Activated CD4-positive, CD25-positive, alpha-beta regulatory T cell treated with anti-CD3 and anti-CD28 coated beads, Interleukin-2, amount 50 U/mL, for 72 hours (primary cell): ENCODE measurements at regions not wholly inside any gene's neighbourhood (a gene's known extent, or its start where the extent isn't known, plus 50 kb on each side); places are given as distances from the start of the nearest gene placed in this dataset.
"Not testable (repeated sequence)": the region's sequence is repeated elsewhere in the genome, so short reads cannot be mapped to it uniquely, and the experiment has no call there.

Experiments used
- DNase-seq: peaks from one replicate; pipeline ENCODE4 v3.0.0; 2021

DNA sequence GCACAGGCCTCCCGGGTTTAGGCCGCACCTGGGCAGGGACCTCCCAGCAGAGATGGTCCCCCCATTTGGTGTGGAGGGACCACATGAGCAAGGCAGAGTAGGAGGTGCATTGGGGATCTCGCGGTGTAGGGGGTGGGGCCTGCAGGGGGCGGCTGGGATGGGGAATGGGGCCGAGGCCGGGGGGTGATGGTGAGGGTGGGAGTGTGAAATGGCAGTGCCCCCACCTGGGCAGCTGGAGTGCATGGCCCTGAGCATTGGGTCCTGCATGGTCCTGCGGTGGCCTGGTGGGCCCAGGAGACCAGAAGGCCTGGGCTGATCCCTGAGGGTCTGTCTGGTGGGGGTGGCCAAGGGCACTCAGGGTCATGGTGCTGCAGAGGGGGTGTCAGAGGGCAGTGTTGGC lies 111.8 kb downstream of the KIF26A start:
- no peak for DNase-seq

DNA sequence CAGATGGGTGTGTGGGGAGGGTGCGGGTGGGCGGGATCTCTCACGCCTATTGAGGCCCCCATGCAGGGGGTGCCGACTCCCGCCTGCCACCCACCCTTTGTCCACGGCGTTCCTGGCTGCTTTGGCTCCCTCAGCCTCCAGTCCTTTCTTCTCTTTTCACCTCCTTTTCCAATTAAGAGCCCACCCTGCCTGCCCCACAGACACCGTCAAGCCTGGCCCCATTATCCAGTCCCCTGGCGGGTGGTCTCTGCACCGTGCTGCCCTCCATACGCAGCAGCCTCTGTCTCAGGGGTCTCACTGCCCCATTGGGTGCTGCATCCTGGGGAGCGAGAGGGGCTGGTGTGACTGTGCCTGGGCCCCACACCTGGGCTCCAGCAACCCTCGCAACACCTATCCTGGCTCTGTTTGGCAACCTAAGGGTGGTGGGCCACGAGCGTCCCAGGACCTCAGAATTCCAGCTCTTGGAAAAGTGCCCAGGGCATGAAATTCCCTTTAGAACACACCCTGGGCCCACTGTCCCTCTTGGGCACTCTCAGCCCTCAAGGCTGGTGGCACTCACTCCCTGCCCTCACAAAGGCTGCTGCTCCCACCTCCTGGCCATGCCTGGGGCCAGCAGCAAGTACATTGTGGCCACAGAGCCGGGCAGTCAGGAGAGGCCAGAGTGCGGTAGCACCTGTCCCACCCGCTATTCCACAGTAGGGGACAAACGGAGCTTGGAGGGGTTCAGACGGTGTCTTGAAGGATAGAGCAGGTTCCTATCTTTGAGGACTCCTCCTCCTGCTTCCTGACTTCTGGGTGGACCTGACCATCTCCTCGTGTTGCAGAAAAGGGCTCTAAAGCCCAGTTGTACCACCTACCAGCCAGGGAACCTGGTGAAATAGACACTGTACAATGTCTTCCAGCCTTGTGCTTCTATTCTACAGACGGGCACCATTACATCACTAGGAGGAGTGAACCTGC lies 114.1 kb downstream of the KIF26A start:
- no peak for DNase-seq

GRCh38 chr14:104253223-104253822 lies 114.9 kb downstream of the KIF26A start:
- no peak for DNase-seq

DNA sequence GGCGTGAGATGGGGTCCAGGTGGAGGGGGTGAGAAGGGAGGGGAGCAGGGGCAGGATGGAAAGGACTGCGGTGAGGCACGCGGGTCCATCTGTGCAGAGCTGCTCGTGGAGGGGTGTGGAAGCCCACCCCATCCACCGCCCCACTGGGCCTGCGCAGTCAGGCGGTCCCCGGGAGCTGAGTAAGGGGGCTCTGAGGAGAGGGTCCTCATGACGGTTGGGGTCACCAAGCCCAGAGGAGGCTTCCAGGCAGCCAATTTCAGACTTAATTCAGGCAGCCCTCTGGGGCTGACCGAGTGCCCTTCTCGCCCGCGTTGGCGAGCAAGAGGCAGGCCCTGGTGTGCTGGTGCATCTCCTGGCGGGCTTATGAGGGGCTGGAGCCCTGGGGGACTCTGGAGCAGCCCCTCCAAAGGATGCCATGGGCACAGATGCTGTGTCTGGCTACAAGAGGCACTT lies 115.5 kb downstream of the KIF26A start:
- DNase-seq, result no peak

DNA sequence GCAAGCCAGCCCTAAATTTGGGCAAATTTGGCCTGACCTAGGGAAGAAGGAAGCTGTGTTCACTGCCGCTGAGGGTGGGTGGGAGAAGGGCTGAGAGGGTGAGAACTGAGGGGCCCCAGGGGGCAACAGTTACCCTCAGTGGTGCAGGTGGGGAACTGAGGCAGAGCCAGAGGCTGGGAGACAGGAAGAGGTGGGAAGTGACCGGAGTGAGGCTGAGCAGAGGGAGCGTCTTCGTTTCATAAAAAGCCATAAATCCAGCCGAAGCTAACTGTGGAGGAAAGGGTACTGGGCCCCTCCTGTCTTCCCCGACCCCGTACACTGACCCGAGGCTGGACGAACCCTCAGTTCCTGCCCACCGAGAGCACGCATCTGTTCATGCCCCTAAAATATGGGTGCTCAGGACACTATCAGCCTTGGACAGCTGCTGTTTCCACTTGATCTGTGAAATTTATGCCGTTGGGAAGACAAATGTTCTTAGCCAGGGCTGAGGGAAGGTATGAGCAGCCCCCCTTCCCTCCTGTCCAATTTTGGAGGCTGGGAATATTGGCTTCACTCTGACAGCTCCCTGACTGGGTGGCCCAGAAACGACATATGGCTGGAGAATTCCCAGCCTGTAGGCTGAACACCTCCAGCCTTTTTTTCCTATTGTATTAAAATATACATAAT lies 116.5 kb downstream of the KIF26A start:
- DNase-seq, result no peak

DNA sequence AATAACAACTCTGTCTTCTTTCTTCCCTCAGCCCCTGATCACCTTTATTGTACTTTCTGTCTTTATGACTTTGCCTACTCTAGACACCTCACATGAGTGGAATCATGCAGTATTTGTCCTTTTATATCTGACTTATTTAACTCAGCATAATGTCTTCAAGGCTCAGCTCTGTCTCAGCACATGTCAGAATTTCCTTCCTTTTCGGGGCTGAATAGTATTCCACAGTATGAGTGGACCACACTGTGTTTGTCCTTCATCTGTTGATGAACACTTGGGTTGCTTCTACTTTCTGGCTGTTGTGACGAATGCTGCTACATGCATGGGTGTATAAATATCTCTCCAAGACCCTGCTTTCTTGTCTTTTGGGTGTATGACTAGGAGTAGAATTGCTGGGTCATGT lies 117.6 kb downstream of the KIF26A start:
- DNase-seq, result no peak

GRCh38 chr14:104262515-104263514 lies 124.4 kb downstream of the KIF26A start:
- DNase-seq, result no peak

DNA sequence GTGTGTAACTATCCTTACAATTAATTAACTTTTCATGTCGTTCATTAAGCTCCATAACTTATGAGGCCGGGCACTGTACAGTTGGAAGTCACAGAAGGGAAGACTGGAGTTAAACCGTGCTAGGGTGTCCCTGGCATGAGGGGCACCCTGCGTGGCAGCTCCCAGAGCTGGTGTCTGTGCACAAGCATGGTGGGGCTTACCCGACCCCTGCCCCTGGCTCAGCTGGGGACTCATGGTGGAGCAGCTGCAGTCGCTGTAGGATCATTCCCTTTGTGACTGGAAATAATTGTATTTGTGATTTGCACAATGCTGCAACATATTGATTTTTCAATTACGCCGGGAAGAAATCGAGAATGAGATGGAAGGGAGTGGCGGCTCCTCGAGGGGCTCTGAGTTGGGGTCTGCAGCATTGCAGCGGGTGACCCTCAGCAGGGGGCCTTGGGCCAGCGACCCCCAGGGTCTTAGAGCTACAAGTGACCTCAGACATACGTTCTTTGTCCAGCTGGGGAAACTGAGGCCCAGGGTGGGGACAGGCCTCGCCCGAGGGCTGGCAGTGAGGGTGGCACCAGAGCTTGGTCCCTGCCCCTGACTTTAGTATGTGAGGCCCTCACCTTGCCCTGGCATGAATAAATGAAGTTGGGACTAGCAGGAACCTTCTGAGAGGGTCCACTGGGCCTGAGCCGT lies 125.4 kb downstream of the KIF26A start:
- no peak for DNase-seq

- DNase-seq, result no peak
These were observed 126.3 kb downstream of the KIF26A start for GRCh38 chr14:104264495-104265265.

DNA sequence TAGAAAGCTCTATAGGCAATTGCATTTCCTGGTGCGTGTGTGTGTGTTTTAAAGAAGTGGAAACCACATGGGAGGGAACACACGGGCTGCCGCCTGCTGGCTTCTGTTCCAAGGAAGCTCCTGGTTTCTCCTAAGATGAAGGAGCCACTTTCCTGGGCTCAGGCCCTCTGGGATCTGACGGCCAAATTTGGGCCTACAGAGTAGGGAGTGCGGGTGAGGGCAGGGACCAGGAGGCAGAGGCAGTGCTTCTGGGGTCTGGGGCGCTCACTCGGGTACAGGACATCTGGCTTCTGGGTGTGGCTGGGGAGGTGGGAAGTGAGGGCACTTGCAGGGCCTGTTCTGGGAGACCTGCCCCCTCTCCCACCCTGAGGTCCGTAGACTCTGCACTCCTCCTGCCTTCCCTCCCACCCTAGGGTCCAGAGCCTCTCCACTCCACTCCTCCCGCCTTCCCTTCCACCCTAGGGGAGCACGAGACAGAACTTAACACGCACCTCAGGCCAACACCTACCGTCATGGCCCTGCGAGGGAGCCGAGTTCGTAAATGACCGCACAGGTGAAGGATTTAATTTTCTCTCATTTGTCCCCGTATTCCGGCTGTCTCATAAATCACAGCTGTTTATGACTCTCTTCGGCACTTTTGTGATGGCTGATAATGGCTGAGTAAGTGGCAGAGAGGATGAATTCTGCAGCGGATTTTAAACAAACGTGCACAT lies 127.7 kb downstream of the KIF26A start:
- no peak for DNase-seq

DNA sequence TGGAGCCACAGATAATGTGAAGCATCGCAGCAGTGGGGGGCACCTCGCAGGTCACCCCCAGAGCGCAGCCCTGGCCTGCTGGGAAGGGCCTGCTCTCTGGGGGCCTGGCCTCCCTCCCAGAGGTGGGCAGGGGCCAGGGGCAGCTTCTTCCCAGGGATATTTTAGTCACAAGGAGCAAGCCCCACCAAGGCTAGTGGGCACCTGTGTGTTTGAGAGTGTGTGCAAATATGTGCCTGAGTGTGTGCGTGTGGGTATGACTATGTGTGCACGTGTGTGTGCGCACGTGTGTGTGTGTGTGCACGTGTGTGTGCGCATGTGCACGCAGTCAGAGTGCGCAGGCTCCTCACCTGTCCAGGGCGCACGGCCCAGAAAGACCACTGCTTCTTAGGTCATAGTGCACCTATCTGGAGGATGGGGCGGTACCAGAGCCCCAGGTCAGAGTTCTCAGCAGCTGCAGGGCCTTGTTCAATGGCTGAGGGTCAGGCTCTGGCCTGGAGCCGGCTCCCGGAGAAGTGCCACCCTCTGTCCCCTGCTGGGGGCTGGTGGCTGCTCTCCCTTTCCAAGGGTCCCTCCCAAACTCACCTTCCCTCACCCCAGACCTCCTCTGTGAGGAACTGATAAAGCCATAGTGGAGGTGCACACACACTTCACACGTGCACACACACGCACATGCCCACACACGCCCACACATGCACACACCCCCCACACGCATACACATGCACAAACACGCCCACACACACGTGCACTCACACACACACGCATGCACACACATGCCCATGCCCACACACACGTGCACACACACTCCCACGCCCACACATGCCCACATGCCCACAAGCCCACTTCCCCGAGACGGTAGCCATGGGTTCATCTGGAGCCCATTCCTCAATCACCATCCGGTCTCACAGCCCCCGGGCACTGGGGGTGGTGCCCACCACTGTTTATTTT lies 128.5 kb downstream of the KIF26A start:
- no peak for DNase-seq

DNA sequence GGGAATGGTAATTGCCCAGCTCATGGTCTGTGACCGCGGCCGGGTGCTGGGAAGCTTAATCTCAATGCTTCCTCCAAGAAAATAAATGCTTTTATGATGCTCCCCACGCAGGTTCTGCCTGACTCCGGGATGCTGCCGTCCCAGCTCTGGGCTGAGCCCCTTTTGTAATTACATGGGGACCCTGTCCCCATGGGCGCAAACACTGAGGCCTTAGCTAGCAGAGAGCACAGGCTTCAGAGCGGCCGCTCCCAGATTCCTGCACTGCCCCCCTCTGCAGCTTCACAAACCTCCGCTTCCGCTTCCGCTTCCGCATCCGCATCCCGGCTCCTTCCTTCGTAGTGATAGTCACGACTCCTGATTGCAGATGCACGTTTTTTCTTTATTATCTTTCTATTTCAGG lies 129.5 kb downstream of the KIF26A start:
- no peak for DNase-seq

- DNase-seq, result no peak
These were observed 129.9 kb downstream of the KIF26A start for GRCh38 chr14:104268295-104268694.

- DNase-seq, result no peak
These were observed 130.5 kb downstream of the KIF26A start for GRCh38 chr14:104268725-104269436.

GRCh38 chr14:104269511-104270241 lies 131.3 kb downstream of the KIF26A start:
- DNase-seq, result not testable (repeated sequence)

GRCh38 chr14:104271391-104271790 lies 133.0 kb downstream of the KIF26A start:
- no peak for DNase-seq

DNA sequence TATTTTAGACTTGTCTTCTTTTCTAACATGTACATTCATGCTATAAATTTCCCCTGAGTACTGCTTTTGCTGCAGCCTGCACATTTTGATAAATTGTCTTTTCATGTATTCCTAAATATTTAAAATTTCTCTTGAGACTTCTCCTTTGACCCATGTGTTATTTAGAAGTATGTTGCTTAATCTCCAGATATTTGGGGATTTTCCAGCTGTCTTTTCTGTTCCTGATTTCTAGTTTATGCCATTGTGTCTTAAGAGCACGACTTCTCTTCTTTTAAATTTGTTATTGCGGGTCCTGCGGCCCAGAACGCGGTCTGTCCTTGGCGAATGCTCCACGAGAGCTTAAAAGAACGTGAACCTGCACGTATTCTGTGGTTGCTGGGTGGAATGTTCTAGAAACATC lies 136.4 kb downstream of the KIF26A start:
- no peak for DNase-seq
